HepG2 (cell line): ENCODE measurements at regions not wholly inside any gene's neighbourhood (a gene's known extent, or its start where the extent isn't known, plus 50 kb on each side); places are given as distances from the start of the nearest gene placed in this dataset.

Experiments
- ATAC-seq: fragments of 200-7000 bp; cut with Tn5 transposase; 3 replicates; pipeline ENCODE4 v1.9.1; 2020; ENCODE audit warnings: mild to moderate bottlenecking, moderate library complexity
- BruUV-seq: library from RNA; stranded (reverse); fragments of 400-500 nt; replicated peaks from 2 replicates; lab custom pipeline; 2021; lab: Mats Ljungman, UMichigan
- CTCF ChIA-PET: fragments of 300-600 bp; formaldehyde crosslinking; extraction: SDS; loops from one replicate; lab custom pipeline; 2021; ENCODE audit warnings: low total read pairs, inconsistent platforms, low intra/inter-chr PET ratio; lab: Yijun Ruan, JAX
- POLR2A ChIA-PET: fragments of 350-600 bp; sonication (Branson Sonifier 250); formaldehyde crosslinking; loops from one replicate; lab custom pipeline; 2020; ENCODE audit warnings: antibody characterized with exemption, inconsistent platforms; lab: Yijun Ruan, JAX
- DNase-seq: peaks from one replicate; pipeline ENCODE4 v3.0.0-alpha.2; 2015; ENCODE audit warnings: low spot score
- FAIRE-seq: peaks from 3 replicates; lab custom pipeline; 2011; peaks lifted over from hg19 to GRCh38; lab: Jason Lieb, UNC
- H2AFZ ChIP-seq: one replicate; pipeline ENCODE4 v1.6.1; 2011; ENCODE audit warnings: low read length, inconsistent platforms
- H3K27ac ChIP-seq: fragments of 300-600 bp; 3 replicates; pipeline ENCODE4 v1.8.0; 2011; ENCODE audit warnings: mixed run types, mild to moderate bottlenecking, mixed read lengths, low read length, inconsistent platforms; ENCODE audit not compliant: insufficient read depth; ENCODE audit errors: extremely low read length
- H3K27me3 ChIP-seq, 2 experiments: fragments of 200-600 bp in 1 of 2; 2 replicates in 1 of 2; 3 replicates in 1 of 2; pipeline versions ENCODE4 v1.6.0 to v1.8.0; 2011; ENCODE audit warnings: low read length in 2 of 2, mild to moderate bottlenecking in 2 of 2, moderate library complexity in 2 of 2, inconsistent platforms in 1 of 2; ENCODE audit not compliant: insufficient read depth in 2 of 2, control insufficient read depth in 1 of 2
- H3K36me3 ChIP-seq, 2 experiments: fragments of 200-600 bp in 1 of 2; replicated peaks in 1 of 2; 2 replicates in 1 of 2; 3 replicates in 1 of 2; pipeline versions ENCODE4 v1.5.1 to v1.8.0; 2011; ENCODE audit warnings: low read length in 2 of 2, inconsistent platforms in 1 of 2; ENCODE audit not compliant: insufficient read depth in 2 of 2, control insufficient read depth in 1 of 2
- H3K4me1 ChIP-seq: 2 replicates; pipeline ENCODE4 v1.5.1; 2012; ENCODE audit warnings: low read length, inconsistent platforms; ENCODE audit not compliant: insufficient read depth
- H3K4me2 ChIP-seq: 2 replicates; pipeline ENCODE4 v1.6.0; 2011; ENCODE audit warnings: low read depth, low read length, inconsistent platforms
- H3K4me3 ChIP-seq, 3 experiments: fragments of 200-600 bp in 1 of 3; sonication (generic), shearing (Covaris generic) in 1 of 3; replicated peaks in 1 of 3; 2 replicates each; pipeline ENCODE4 v1.5.1; 2011 to 2016; ENCODE audit warnings: low read length in 3 of 3, inconsistent platforms in 2 of 3, low read depth in 2 of 3, mild to moderate bottlenecking in 2 of 3, control low read depth in 1 of 3, mixed read lengths in 1 of 3; ENCODE audit not compliant: insufficient read depth in 1 of 3
- H3K79me2 ChIP-seq: one replicate; pipeline ENCODE4 v1.6.1; 2011; ENCODE audit warnings: low read length, inconsistent platforms; ENCODE audit not compliant: insufficient read depth
- H3K9ac ChIP-seq: 2 replicates; pipeline ENCODE4 v1.6.0; 2011; ENCODE audit warnings: mild to moderate bottlenecking, low read depth, low read length, inconsistent platforms; ENCODE audit not compliant: insufficient read depth
- H3K9me3 ChIP-seq: 2 replicates; pipeline ENCODE4 v1.5.1; 2012; ENCODE audit warnings: mild to moderate bottlenecking, low read length
- H4K20me1 ChIP-seq: 2 replicates; pipeline ENCODE4 v1.6.0; 2011; ENCODE audit warnings: inconsistent platforms, mild to moderate bottlenecking, low read length, moderate library complexity; ENCODE audit not compliant: insufficient read depth
- CEBPB ChIP-seq: IDR thresholded peaks from 2 replicates; pipeline ENCODE4 v1.6.1; 2011; ENCODE audit warnings: low read depth, low read length, improper control_type of control experiment, borderline replicate concordance
- PAXIP1 ChIP-seq: sonication (generic); formaldehyde crosslinking; conservative IDR thresholded peaks from 2 replicates; pipeline ENCODE4 v1.4.0; 2020; ENCODE audit warnings: mild to moderate bottlenecking, missing genetic modification reagents, moderate library complexity
- ZNF709 ChIP-seq: sonication (generic); formaldehyde crosslinking; IDR thresholded peaks from 2 replicates; pipeline ENCODE4 v1.5.0; 2020; ENCODE audit warnings: mild to moderate bottlenecking, missing genetic modification reagents
- WGBS: methylation state at CpG from one replicate; pipeline ENCODE4 v1.1.6; 2017; ENCODE audit warnings: low lambda C conversion rate; 5-methylcytosine and 5-hydroxymethylcytosine counted together
- in situ Hi-C: cut with HindIII; loops from 2 replicates; pipeline ENCODE4 v1.10.0; 2017; ENCODE audit warnings: low pct_unique_long_range_greater_than_20kb; ENCODE audit not compliant: extremely low pct_ligation_motif_present
- intact Hi-C: fragments of 100-400 bp; cut with micrococcal nuclease; formaldehyde crosslinking; loops from one replicate; pipeline ENCODE4 v1.10.0; 2022; ENCODE audit not compliant: unreplicated experiment

- DNase-seq (no peak), ATAC-seq (no peak), FAIRE-seq (no peak)
- intact Hi-C loops, result no loop called here
- Histone ChIP-seq H3K36me3 (no peaks in the 10 kb centered on the region), H3K27me3 (no peaks in the 10 kb centered on the region; a peak in 1 of 5 replicates), H3K4me3 (no peak overlapping the region), H3K4me2 (no peak overlapping the region), H2AFZ (no peak overlapping the region), H3K79me2 (no peaks in the 10 kb centered on the region), H3K4me1 (0 out of 2 replicates have a peak, but pooled peaks cover under 1% of the 10 kb centered on the region), H4K20me1 (no peaks in the 10 kb centered on the region), H3K9ac (no peak overlapping the region), H3K9me3 (no peaks in the 10 kb centered on the region), H3K27ac (no peak overlapping the region)
- POLR2A ChIA-PET, result no interaction called here
- in situ Hi-C loops, result no loop called here
- no TSS peak for BruUV-seq
- CTCF ChIA-PET, result no interaction called here
- no peak for TF ChIP-seq ZNF709
Measured at GRCh38 chr3:118707991-118708390, 326.7 kb downstream of the IGSF11 start.

- H3K4me3 ChIP-seq, result no peak overlapping the region
- intact Hi-C loops (no loop called here), in situ Hi-C loops (no loop called here)
- H3K27ac ChIP-seq, result no peak overlapping the region
- H3K27me3 ChIP-seq, result no peaks in the 10 kb centered on the region; a peak in 1 of 5 replicates
- 48% methylated on average over 2 of the region's 2 CpGs for WGBS
- H3K9me3 ChIP-seq, result no peaks in the 10 kb centered on the region
- DNase-seq (no peak), FAIRE-seq (no peak), ATAC-seq (no peak)
- no TSS peak for BruUV-seq
- no peak overlapping the region for H2AFZ ChIP-seq
- H3K4me1 ChIP-seq, result peaks cover 19% of the 10 kb centered on the region
- H4K20me1 ChIP-seq, result no peaks in the 10 kb centered on the region
- CTCF ChIA-PET, result no interaction called here
- H3K79me2 ChIP-seq, result no peaks in the 10 kb centered on the region
- H3K4me2 ChIP-seq, result no peak overlapping the region
- no peaks in the 10 kb centered on the region for H3K36me3 ChIP-seq
- TF ChIP-seq PAXIP1 (CRISPR knock-in tag), result no peak
- TF ChIP-seq CEBPB, result peak; percentile 50; the same call in 1 of the 2 replicates
- H3K9ac ChIP-seq, result no peak overlapping the region
- POLR2A ChIA-PET, result no interaction called here
Measured at GRCh38 chr3:118710532-118710931, 324.1 kb downstream of the IGSF11 start.
